ENCODE measurements at regions not wholly inside any gene's neighbourhood (a gene's known extent, or its start where the extent isn't known, plus 50 kb on each side); places are given as distances from the start of the nearest gene placed in this dataset.

- no peaks in the 10 kb centered on the region for H4K20me1 ChIP-seq (ENCODE audit: insufficient read depth, low read length)
- no peaks in the 10 kb centered on the region for H3F3A ChIP-seq (ENCODE audit: insufficient read depth, low read length)
- H3K4me2 ChIP-seq (ENCODE audit: low read length) = no peak overlapping the region
- TF ChIP-seq EZH2 (IDR thresholded peaks at IDR 0.05; ENCODE audit: borderline replicate concordance, low read length) = no peak
- H2AFZ ChIP-seq (ENCODE audit: low read length) = no peak overlapping the region
- no peak overlapping the region for H3K4me3 ChIP-seq (ENCODE audit: low read depth, low read length, poor library complexity, severe bottlenecking)
- no peaks in the 10 kb centered on the region for H3K27me3 ChIP-seq (ENCODE audit: insufficient read depth, low read length)
- H3K9ac ChIP-seq (ENCODE audit: low read length) = no peak overlapping the region
- no peak overlapping the region for H3K27ac ChIP-seq (ENCODE audit: low read depth, low read length, poor library complexity, severe bottlenecking)
- H3K9me3 ChIP-seq (ENCODE audit: low read length) = no peaks in the 10 kb centered on the region
- H3K9me2 ChIP-seq (ENCODE audit: low read depth, low read length) = no peaks in the 10 kb centered on the region
- no peaks in the 10 kb centered on the region for H3K79me2 ChIP-seq (ENCODE audit: insufficient read depth, low read length)
- no peaks in the 10 kb centered on the region for H3K36me3 ChIP-seq (ENCODE audit: insufficient read depth, low read length)
- no peaks in the 10 kb centered on the region for H3K4me1 ChIP-seq (ENCODE audit: insufficient read depth, low read length, severe bottlenecking)
Measured at GRCh38 chr5:53350368-53350767, 130.1 kb upstream of the FST start.

GRCh38 chr5:53350991-53351770 is 129.2 kb upstream of the FST start:
- no peaks in the 10 kb centered on the region for H3K9me3 ChIP-seq (ENCODE audit: low read length)
- no peaks in the 10 kb centered on the region for H4K20me1 ChIP-seq (ENCODE audit: insufficient read depth, low read length)
- no peak overlapping the region for H3K9ac ChIP-seq (ENCODE audit: low read length)
- no peak overlapping the region for H3K4me2 ChIP-seq (ENCODE audit: low read length)
- no peaks in the 10 kb centered on the region for H3K79me2 ChIP-seq (ENCODE audit: insufficient read depth, low read length)
- no peaks in the 10 kb centered on the region for H3K27me3 ChIP-seq (ENCODE audit: insufficient read depth, low read length)
- no peaks in the 10 kb centered on the region for H3F3A ChIP-seq (ENCODE audit: insufficient read depth, low read length)
- H3K9me2 ChIP-seq (ENCODE audit: low read depth, low read length) = no peaks in the 10 kb centered on the region
- no peak overlapping the region for H3K27ac ChIP-seq (ENCODE audit: low read depth, low read length, poor library complexity, severe bottlenecking)
- H2AFZ ChIP-seq (ENCODE audit: low read length) = no peak overlapping the region
- no peaks in the 10 kb centered on the region for H3K36me3 ChIP-seq (ENCODE audit: insufficient read depth, low read length)
- TF ChIP-seq EZH2 (IDR thresholded peaks at IDR 0.05; ENCODE audit: borderline replicate concordance, low read length) = no peak
- TF ChIP-seq CTCF (IDR thresholded peaks at IDR 0.05; ENCODE audit: low read length) = no peak
- no peak overlapping the region for H3K4me3 ChIP-seq (ENCODE audit: low read depth, low read length, poor library complexity, severe bottlenecking)
- H3K4me1 ChIP-seq (ENCODE audit: insufficient read depth, low read length, severe bottlenecking) = no peaks in the 10 kb centered on the region

- no peaks in the 10 kb centered on the region for H3K79me2 ChIP-seq (ENCODE audit: insufficient read depth, low read length)
- H3F3A ChIP-seq (ENCODE audit: insufficient read depth, low read length) = no peaks in the 10 kb centered on the region
- no peaks in the 10 kb centered on the region for H3K4me1 ChIP-seq (ENCODE audit: insufficient read depth, low read length, severe bottlenecking)
- no peak overlapping the region for H3K27ac ChIP-seq (ENCODE audit: low read depth, low read length, poor library complexity, severe bottlenecking)
- no peaks in the 10 kb centered on the region for H3K27me3 ChIP-seq (ENCODE audit: insufficient read depth, low read length)
- no peak overlapping the region for H2AFZ ChIP-seq (ENCODE audit: low read length)
- no peak overlapping the region for H3K4me2 ChIP-seq (ENCODE audit: low read length)
- no peaks in the 10 kb centered on the region for H3K36me3 ChIP-seq (ENCODE audit: insufficient read depth, low read length)
- no peaks in the 10 kb centered on the region for H3K9me2 ChIP-seq (ENCODE audit: low read depth, low read length)
- TF ChIP-seq CTCF (IDR thresholded peaks at IDR 0.05; ENCODE audit: low read length) (no peak), EZH2 (IDR thresholded peaks at IDR 0.05; ENCODE audit: borderline replicate concordance, low read length) (no peak)
- H3K9me3 ChIP-seq (ENCODE audit: low read length) = no peaks in the 10 kb centered on the region
- no peak overlapping the region for H3K9ac ChIP-seq (ENCODE audit: low read length)
- no peak overlapping the region for H3K4me3 ChIP-seq (ENCODE audit: low read depth, low read length, poor library complexity, severe bottlenecking)
- H4K20me1 ChIP-seq (ENCODE audit: insufficient read depth, low read length) = no peaks in the 10 kb centered on the region
Measured at GRCh38 chr5:53355316-53355715, 125.1 kb upstream of the FST start.

GRCh38 chr5:53355931-53356330 is 124.5 kb upstream of the FST start:
- H3K4me1 ChIP-seq (ENCODE audit: insufficient read depth, low read length, severe bottlenecking) = no peaks in the 10 kb centered on the region
- H3K9ac ChIP-seq (ENCODE audit: low read length) = no peak overlapping the region
- no peaks in the 10 kb centered on the region for H3K79me2 ChIP-seq (ENCODE audit: insufficient read depth, low read length)
- no peak overlapping the region for H3K27ac ChIP-seq (ENCODE audit: low read depth, low read length, poor library complexity, severe bottlenecking)
- H3K9me3 ChIP-seq (ENCODE audit: low read length) = no peaks in the 10 kb centered on the region
- no peak overlapping the region for H3K4me3 ChIP-seq (ENCODE audit: low read depth, low read length, poor library complexity, severe bottlenecking)
- H3K9me2 ChIP-seq (ENCODE audit: low read depth, low read length) = no peaks in the 10 kb centered on the region
- no peaks in the 10 kb centered on the region for H3K27me3 ChIP-seq (ENCODE audit: insufficient read depth, low read length)
- H2AFZ ChIP-seq (ENCODE audit: low read length) = no peak overlapping the region
- H3F3A ChIP-seq (ENCODE audit: insufficient read depth, low read length) = no peaks in the 10 kb centered on the region
- H3K4me2 ChIP-seq (ENCODE audit: low read length) = no peak overlapping the region
- TF ChIP-seq CTCF (IDR thresholded peaks at IDR 0.05; ENCODE audit: low read length) (no peak), EZH2 (IDR thresholded peaks at IDR 0.05; ENCODE audit: borderline replicate concordance, low read length) (no peak)
- no peaks in the 10 kb centered on the region for H4K20me1 ChIP-seq (ENCODE audit: insufficient read depth, low read length)
- H3K36me3 ChIP-seq (ENCODE audit: insufficient read depth, low read length) = no peaks in the 10 kb centered on the region
